SK-N-SH (cell line): ENCODE measurements at regions not wholly inside any gene's neighbourhood (a gene's known extent, or its start where the extent isn't known, plus 50 kb on each side); places are given as distances from the start of the nearest gene placed in this dataset.
A peak's percentile ranks its signal among the peaks of the same experiment; 100 is the strongest.

Source experiments
- CTCF ChIA-PET: fragments of 300-600, 350-600 bp; formaldehyde crosslinking; extraction: SDS; loops from one replicate; lab custom pipeline; 2021; lab: Yijun Ruan, JAX
- POLR2A ChIA-PET: fragments of 350-600 bp; sonication (Branson Sonifier 250); formaldehyde crosslinking; extraction: SDS; loops from one replicate; lab custom pipeline; 2020; ENCODE audit warnings: antibody characterized with exemption, inconsistent platforms; lab: Yijun Ruan, JAX
- DNase-seq: peaks from one replicate; pipeline ENCODE4 v3.0.0; 2012
- H2AFZ ChIP-seq: fragments of 200-600 bp; sonication (generic); 2 replicates; pipeline ENCODE4 v1.8.1; 2016; ENCODE audit warnings: antibody characterized with exemption, mild to moderate bottlenecking, low read depth
- H3F3A ChIP-seq: fragments of 200-600 bp; sonication (generic); replicated peaks from 2 replicates; pipeline ENCODE3; 2016; ENCODE audit warnings: antibody characterized with exemption, mild to moderate bottlenecking; ENCODE audit not compliant: insufficient read depth
- H3K27ac ChIP-seq, 2 experiments: fragments of 200-500 bp in 1 of 2; fragments of 200-600 bp in 1 of 2; sonication (Bioruptor generic) in 1 of 2; sonication (generic), shearing (Covaris generic) in 1 of 2; 2 replicates each; pipeline versions ENCODE4 v1.5.1 to v1.6.1; 2014 to 2016; ENCODE audit warnings: low read depth in 2 of 2, inconsistent platforms in 1 of 2, low read length in 1 of 2, mild to moderate bottlenecking in 1 of 2, mixed read lengths in 1 of 2
- H3K27me3 ChIP-seq: fragments of 200-600 bp; sonication (generic), shearing (Covaris generic); 2 replicates; pipeline ENCODE4 v1.6.1; 2016; ENCODE audit warnings: mixed run types; ENCODE audit not compliant: insufficient read depth
- H3K36me3 ChIP-seq, 2 experiments: fragments of 200-500 bp in 1 of 2; fragments of 200-600 bp in 1 of 2; sonication (Bioruptor generic) in 1 of 2; sonication (generic) in 1 of 2; replicated peaks in 1 of 2; 2 replicates each; pipeline versions ENCODE3 to v1.5.1; 2014 to 2016; ENCODE audit warnings: low read length in 1 of 2, mild to moderate bottlenecking in 1 of 2; ENCODE audit not compliant: insufficient read depth in 2 of 2, control insufficient read depth in 1 of 2
- H3K4me1 ChIP-seq, 2 experiments: fragments of 200-500 bp in 1 of 2; fragments of 200-600 bp in 1 of 2; sonication (Bioruptor generic) in 1 of 2; sonication (generic), shearing (Covaris generic) in 1 of 2; 2 replicates each; pipeline versions ENCODE4 v1.5.1 to v1.6.1; 2014 to 2016; ENCODE audit warnings: low read depth in 1 of 2, low read length in 1 of 2, mixed run types in 1 of 2; ENCODE audit not compliant: insufficient read depth in 2 of 2, control insufficient read depth in 1 of 2
- H3K4me2 ChIP-seq: fragments of 200-600 bp; sonication (generic), shearing (Covaris generic); 2 replicates; pipeline ENCODE4 v1.6.1; 2017; ENCODE audit warnings: mixed run types
- H3K4me3 ChIP-seq, 2 experiments: fragments of 200-500 bp in 1 of 2; fragments of 200-600 bp in 1 of 2; sonication (Bioruptor generic) in 1 of 2; sonication (generic), shearing (Covaris generic) in 1 of 2; 2 replicates each; pipeline versions ENCODE4 v1.5.1 to v1.8.1; 2014 to 2016; ENCODE audit warnings: low read depth in 2 of 2, inconsistent platforms in 1 of 2, low read length in 1 of 2, mild to moderate bottlenecking in 1 of 2, mixed read lengths in 1 of 2, moderate library complexity in 1 of 2
- H3K79me2 ChIP-seq: fragments of 200-600 bp; sonication (generic); 2 replicates; pipeline ENCODE4 v1.8.1; 2017; ENCODE audit warnings: mild to moderate bottlenecking; ENCODE audit not compliant: insufficient read depth
- H3K9ac ChIP-seq: fragments of 200-600 bp; sonication (generic); 2 replicates; pipeline ENCODE4 v1.6.1; 2017; ENCODE audit warnings: mixed run types
- H3K9me2 ChIP-seq: fragments of 200-600 bp; sonication (generic); 2 replicates; pipeline ENCODE4 v1.6.1; 2017; ENCODE audit warnings: mixed run types
- H3K9me3 ChIP-seq: fragments of 200-600 bp; sonication (generic); 2 replicates; pipeline ENCODE4 v1.6.1; 2017; ENCODE audit warnings: mixed run types, mild to moderate bottlenecking, moderate library complexity
- H4K20me1 ChIP-seq: fragments of 200-600 bp; sonication (generic); 2 replicates; pipeline ENCODE4 v1.6.1; 2017; ENCODE audit warnings: mild to moderate bottlenecking, mixed run types; ENCODE audit not compliant: insufficient read depth
- CTCF ChIP-seq: fragments of 200-600 bp; sonication (generic); IDR thresholded peaks from 2 replicates; pipeline ENCODE4 v1.6.1; 2017; ENCODE audit warnings: antibody characterized with exemption, mild to moderate bottlenecking, moderate library complexity
- EP300 ChIP-seq, 2 experiments: IDR thresholded peaks; 2 replicates each; pipeline versions ENCODE4 v1.4.0 to v1.6.1; 2012; ENCODE audit warnings: borderline replicate concordance in 1 of 2, low read depth in 1 of 2, low read length in 1 of 2
- FOSL2 ChIP-seq: IDR thresholded peaks from 2 replicates; pipeline ENCODE4 v1.4.0; 2012; ENCODE audit warnings: low read depth, mild to moderate bottlenecking, moderate library complexity, borderline replicate concordance
- JUND ChIP-seq: IDR thresholded peaks from 2 replicates; pipeline ENCODE4 v1.4.0; 2012
- MAX ChIP-seq: IDR thresholded peaks from 2 replicates; pipeline ENCODE4 v1.4.0; 2012; ENCODE audit warnings: low read depth
- MEF2A ChIP-seq: IDR thresholded peaks from 2 replicates; pipeline ENCODE4 v1.4.0; 2012; ENCODE audit warnings: low read depth, borderline replicate concordance
- NFIC ChIP-seq: IDR thresholded peaks from 2 replicates; pipeline ENCODE4 v1.4.0; 2012; ENCODE audit warnings: borderline replicate concordance
- NRF1 ChIP-seq: IDR thresholded peaks from 2 replicates; pipeline ENCODE4 v1.6.1; 2012; ENCODE audit warnings: low read depth, mild to moderate bottlenecking, low read length
- PBX3 ChIP-seq: IDR thresholded peaks from 2 replicates; pipeline ENCODE4; 2012
- POLR2AphosphoS5 ChIP-seq: IDR thresholded peaks from 2 replicates; pipeline ENCODE4 v1.6.1; 2012; ENCODE audit warnings: low read depth, low read length
- REST ChIP-seq: IDR thresholded peaks from 2 replicates; pipeline ENCODE4 v1.6.1; 2012; ENCODE audit warnings: mild to moderate bottlenecking, low read depth, low read length, moderate library complexity
- RXRA ChIP-seq: IDR thresholded peaks from 2 replicates; pipeline ENCODE4 v1.4.0; 2012; ENCODE audit warnings: low read depth, mild to moderate bottlenecking, borderline replicate concordance
- ZBTB33 ChIP-seq: IDR thresholded peaks from 2 replicates; pipeline ENCODE4 v1.4.0; 2012; ENCODE audit warnings: low read depth, borderline replicate concordance
- WGBS: methylation state at CpG from one replicate; pipeline ENCODE4 v1.1.6; 2017; ENCODE audit warnings: low lambda C conversion rate; 5-methylcytosine and 5-hydroxymethylcytosine counted together

- TF ChIP-seq REST, result no peak
- no peak for TF ChIP-seq FOSL2
- no peak for TF ChIP-seq RXRA
- TF ChIP-seq JUND, result no peak
- no peak for TF ChIP-seq POLR2AphosphoS5
- no peak for TF ChIP-seq MAX
- no peak for TF ChIP-seq EP300 (IDR thresholded peaks at IDR 0.05; ENCODE audit: borderline replicate concordance in 1 of 2, low read depth in 1 of 2, low read length in 1 of 2)
- no peak for TF ChIP-seq ZBTB33
- TF ChIP-seq NRF1, result no peak
- TF ChIP-seq PBX3, result no peak
- no peak for TF ChIP-seq MEF2A
- TF ChIP-seq NFIC, result no peak
Measured at GRCh38 chr17:79223471-79223870, 148.8 kb downstream of the ENGASE start (continued).

GRCh38 chr17:79221597-79221996 is 147.0 kb downstream of the ENGASE start:
- no peak overlapping the region for H2AFZ ChIP-seq
- no peaks in the 10 kb centered on the region for H3K79me2 ChIP-seq
- H4K20me1 ChIP-seq, result no peaks in the 10 kb centered on the region
- H3K9me3 ChIP-seq, result no peaks in the 10 kb centered on the region
- H3K4me1 ChIP-seq, result peaks cover 0 to 29% of the 10 kb centered on the region in 2 experiments; a peak in 2 of 4 replicates
- no peak overlapping the region for H3K4me3 ChIP-seq
- no peaks in the 10 kb centered on the region for H3K9me2 ChIP-seq
- H3K27ac ChIP-seq, result no peak overlapping the region
- no peak overlapping the region for H3K4me2 ChIP-seq
- 28% methylated on average over 5 of the region's 8 CpGs for WGBS
- H3K36me3 ChIP-seq, result no peaks in the 10 kb centered on the region
- DNase-seq, result peak; percentile 73
- TF ChIP-seq POLR2AphosphoS5, result no peak
- TF ChIP-seq CTCF, result no peak
- no peak overlapping the region for H3K9ac ChIP-seq
- peaks cover 9% of the 10 kb centered on the region; the same call in 1 of the 2 replicates for H3K27me3 ChIP-seq
- POLR2A ChIA-PET, result no interaction called here
- CTCF ChIA-PET, result interaction anchor here (0.6 to 4.8 kb wide), 8 partner anchors 8 to 1742 kb away, joined by 3 to 52 read pairs (median 4); no protein-coding TSS in a partner anchor
- no peaks in the 10 kb centered on the region for H3F3A ChIP-seq
